ENCODE measurements at regions not wholly inside any gene's neighbourhood (a gene's known extent, or its start where the extent isn't known, plus 50 kb on each side); places are given as distances from the start of the nearest gene placed in this dataset.
"Not testable (repeated sequence)": the region's sequence is repeated elsewhere in the genome, so short reads cannot be mapped to it uniquely, and the experiment has no call there.

- peak; percentile 52 for DNase-seq
Observed at GRCh38 chr7:82624337-82624736, 180.8 kb upstream of the CACNA2D1 start.

DNA sequence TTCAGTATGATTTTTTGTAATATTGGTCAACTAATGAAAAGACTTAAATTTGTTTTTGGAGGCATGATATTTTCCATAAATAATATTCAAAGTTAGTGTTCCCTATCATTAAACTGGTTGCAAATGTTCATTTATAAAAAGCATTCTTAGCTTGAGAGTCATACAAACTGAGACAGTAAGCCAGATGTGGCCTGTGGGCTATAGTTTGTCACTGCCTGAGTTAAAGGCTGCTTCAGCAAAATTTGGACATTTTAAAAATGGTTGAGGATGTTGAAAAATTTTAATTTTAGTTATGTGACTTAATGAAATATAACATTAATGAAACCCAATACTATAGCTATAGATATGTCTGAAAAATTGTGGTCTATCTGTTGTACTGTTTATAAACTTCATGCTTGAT, 180.2 kb upstream of the CACNA2D1 start:
- DNase-seq, result no peak

DNA sequence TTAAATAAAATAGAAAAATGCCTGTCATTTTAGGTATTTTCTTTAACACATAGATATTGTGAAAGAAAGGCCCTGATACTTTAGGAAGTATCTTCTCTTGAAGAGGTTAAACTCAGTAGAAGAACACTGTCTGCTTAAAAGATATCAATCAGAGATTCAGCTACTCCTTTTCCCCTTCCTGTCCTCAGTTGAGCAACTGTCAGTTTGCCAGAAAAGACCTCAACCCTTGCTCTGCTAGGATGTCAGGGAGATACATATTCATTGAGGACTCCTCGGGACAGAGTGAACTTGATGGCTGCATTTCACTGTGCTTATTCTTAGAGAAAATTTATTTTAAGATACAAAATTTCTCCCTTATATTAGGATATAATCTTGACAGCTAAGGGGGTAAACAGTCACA, 173.6 kb upstream of the CACNA2D1 start:
- DNase-seq, result no peak

DNA sequence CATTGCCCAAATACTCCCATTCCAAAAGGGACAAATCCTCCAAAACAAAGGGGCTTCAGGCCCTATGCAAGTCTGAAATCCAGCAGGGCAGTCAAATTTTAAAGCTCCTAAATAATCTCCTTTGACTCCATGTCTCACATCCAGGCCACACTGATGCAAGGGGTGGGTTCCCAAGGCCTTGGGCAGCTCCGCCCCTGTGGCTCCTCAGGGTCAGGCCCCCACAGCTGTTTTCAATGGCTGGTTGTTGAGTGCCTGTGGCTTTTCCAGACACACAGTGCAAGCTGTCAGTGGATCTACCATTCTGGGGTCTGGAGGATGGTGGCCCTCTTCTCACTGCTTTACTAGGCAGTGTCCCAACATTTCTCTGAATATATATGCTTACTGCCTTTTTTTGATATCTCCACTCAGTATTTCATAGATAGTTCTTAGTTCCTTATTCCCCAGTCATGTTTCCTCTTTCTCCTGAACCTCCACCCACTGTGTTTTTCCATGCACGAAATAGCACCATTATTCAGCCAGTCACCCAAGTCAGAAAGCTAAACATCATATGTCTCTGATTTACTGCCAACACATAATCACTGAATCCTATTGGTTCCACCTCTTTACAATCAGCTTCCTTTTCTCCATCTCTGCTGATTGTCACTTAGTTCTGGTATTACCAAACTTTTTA, 172.6 kb upstream of the CACNA2D1 start:
- no peak for DNase-seq

DNA sequence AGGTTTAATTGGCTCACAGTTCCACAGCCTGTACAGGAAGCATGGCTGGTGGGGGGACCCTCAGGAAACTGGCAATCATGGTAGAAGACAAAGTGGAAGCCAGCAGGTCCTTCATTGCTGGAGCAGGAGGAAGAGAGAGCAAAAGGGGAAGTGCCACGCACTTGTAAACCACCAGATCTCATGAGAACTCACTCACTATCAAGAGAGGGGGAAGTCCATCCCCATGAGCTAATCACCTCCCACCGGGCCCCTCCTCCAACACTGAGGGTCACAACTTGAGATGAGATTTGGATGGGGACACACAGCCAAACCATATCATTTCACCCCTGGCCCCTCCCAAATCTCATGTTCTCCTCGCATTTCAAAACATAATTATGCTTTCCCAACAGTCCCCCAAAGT, 171.9 kb upstream of the CACNA2D1 start:
- no peak for DNase-seq

- DNase-seq, result no peak
Observed at GRCh38 chr7:82609746-82610145, 166.2 kb upstream of the CACNA2D1 start.

GRCh38 chr7:82605247-82605864, 161.8 kb upstream of the CACNA2D1 start:
- no peak for DNase-seq

GRCh38 chr7:82602066-82602465, 158.5 kb upstream of the CACNA2D1 start:
- DNase-seq, result no peak

GRCh38 chr7:82600531-82600930, 157.0 kb upstream of the CACNA2D1 start:
- DNase-seq, result no peak

- no peak for DNase-seq
Observed at GRCh38 chr7:82599895-82600294, 156.3 kb upstream of the CACNA2D1 start.

GRCh38 chr7:82598958-82599357, 155.4 kb upstream of the CACNA2D1 start:
- no peak for DNase-seq

GRCh38 chr7:82595795-82596194, 152.2 kb upstream of the CACNA2D1 start:
- not testable (repeated sequence) for DNase-seq

DNA sequence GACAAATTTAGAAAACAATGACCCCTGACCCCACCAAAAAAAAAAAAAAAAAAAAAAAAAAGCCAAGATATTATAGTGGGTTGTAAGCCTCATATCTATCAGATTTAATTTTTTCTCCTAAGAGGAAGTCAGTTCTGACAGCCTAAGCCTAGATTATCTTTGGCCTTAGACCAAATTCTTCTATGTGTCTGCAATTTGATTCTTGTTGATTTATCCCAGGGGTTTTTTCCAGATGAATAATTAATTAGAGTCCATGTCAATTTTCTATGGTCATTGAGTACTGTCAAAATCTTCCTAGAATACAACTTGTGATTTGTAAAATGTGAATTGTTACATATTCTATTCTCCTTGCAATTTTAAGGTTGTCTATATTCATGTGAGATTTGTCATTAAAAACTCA, 151.6 kb upstream of the CACNA2D1 start:
- no peak for DNase-seq

DNA sequence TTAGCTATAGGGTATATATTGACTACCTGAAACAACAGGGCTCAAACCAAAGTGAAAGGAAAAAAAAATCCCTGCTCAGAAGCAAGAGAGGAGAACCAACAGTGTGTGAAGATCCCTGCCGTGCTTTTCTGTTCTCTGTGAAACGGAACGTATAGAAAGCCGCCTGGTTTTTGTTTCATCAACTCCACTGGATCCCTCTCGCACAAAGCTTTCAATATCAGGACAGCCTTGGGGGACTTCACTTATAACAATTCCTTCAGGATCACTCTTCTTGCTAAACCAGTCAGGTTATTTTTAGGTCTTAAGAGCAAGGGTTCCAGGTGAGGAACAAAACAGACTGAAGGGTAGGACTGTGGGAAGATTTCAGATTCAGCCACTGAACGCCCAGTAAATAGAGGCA, 151.1 kb upstream of the CACNA2D1 start:
- no peak for DNase-seq

DNA sequence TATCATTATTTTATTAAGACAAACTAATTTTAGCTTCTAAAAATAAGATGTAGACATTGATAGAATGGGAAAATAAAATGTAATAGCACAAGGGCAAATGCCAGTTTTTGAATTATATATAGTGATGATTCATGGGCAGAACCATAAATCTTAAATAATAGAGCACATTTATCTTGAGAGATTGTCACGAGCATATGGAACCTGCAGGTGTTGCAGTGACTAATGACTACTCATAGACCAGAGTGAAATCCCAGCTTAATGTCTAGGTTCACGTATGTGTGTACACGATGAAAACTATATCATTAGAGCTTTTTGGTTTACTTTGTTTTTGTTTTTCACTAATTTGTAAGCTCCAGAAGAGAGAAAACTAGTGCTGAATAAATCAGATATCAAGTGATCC, 150.2 kb upstream of the CACNA2D1 start:
- DNase-seq, result peak; percentile 24

DNA sequence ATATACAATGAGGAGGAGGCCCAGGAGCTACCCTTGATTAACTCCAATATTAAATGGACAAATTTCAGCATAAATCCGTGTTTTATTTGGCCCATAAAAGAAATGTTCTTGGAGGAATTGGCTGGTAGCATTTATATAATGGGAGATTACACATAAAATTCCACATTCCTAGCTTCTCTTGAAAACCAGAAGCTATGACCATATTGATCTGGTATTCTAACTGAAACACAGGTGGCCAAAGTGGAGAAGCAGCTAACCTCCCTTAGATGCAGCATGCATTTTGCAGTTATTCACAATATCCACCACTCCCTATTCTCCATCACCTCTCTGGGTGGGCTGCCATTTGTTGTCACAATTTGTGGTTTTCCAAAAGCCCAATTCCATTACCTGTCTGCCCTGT, 148.8 kb upstream of the CACNA2D1 start:
- no peak for DNase-seq

DNA sequence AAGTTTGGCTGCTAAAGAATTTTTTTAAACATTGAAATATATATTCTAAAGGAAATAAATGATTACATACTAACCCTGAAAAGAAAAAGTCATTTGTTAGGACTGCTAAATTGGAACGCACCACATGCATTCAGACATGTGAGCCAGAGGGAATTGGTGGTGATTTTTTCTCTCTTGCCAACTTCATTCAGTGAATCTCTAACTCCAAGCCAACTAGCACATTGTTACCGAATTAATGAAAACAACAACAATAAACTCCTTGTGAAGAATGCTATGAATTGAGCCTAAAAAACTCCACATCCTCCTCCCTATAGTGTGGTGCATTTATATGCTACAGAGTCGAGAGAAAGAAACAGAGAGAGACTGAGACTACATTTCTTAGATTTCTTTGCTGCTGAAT, 135.5 kb upstream of the CACNA2D1 start:
- DNase-seq, result no peak

DNA sequence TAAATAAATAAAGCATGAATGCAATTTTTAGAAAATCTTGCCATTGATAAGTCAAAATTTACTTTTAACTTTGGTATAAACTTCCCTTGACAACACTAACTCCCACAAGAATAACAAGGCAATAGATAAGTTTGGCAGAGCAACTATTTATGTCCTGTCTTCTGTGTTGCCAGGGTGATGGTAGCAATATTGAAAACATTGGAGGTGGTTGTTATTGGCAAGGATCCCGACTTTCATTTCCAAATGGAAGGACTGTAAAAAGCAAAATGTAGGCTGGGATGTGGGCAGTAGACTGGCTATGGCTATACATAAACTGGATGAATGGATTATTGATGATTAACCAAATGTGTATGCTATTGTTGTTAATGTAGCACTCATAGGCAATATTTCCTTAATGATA, 134.9 kb upstream of the CACNA2D1 start:
- DNase-seq, result peak; percentile 20

GRCh38 chr7:82572195-82572880, 128.8 kb upstream of the CACNA2D1 start:
- peak; percentile 59 for DNase-seq

GRCh38 chr7:82571047-82571446, 127.5 kb upstream of the CACNA2D1 start:
- DNase-seq, result not testable (repeated sequence)

GRCh38 chr7:82567841-82568240, 124.3 kb upstream of the CACNA2D1 start:
- DNase-seq, result no peak

DNA sequence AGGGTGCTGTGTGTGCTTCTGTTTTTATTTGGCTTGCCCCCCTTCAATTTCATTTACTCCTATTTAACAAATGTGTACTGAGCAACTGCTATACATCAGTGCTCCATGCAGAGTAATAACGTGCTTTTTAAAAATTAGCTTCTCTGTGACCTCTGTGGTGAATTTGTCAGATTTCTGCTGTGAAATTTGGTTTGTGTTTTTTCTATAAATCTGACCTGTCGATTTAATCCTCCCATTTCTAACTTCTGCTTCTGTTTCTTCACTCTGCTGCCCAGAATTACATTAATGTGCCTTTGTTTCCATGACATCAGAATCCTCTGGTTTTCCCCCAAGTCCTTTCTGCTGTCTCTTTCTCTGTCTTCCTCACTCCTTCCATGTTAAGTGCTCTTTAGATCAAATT, 123.8 kb upstream of the CACNA2D1 start:
- no peak for DNase-seq

DNA sequence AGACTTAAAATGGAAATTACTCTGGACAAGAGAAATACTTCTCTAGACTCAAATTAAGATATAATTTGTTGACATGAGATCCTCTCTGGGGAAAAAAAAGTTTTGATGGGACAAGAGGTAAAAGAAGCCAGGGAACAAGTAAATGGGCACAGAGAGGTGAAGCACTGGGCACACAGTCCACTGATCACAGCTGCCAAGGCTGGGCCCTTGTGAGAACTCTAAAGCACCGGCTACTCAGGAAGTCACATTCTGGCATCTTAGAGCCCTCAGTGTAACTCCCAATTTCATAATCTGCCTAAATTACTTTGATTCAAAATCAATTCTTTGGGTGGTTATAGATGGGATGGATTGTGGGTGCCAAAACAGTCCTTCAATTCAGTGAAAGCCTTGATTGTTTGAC, 123.2 kb upstream of the CACNA2D1 start:
- DNase-seq, result no peak

- peak; percentile 30 for DNase-seq
Observed at GRCh38 chr7:82562716-82563404, 119.3 kb upstream of the CACNA2D1 start.
